Endothelial cell of umbilical vein (primary cell): ENCODE measurements at regions not wholly inside any gene's neighbourhood (a gene's known extent, or its start where the extent isn't known, plus 50 kb on each side); places are given as distances from the start of the nearest gene placed in this dataset.

Experiments used
- EZH2 ChIP-seq: IDR thresholded peaks from 2 replicates; pipeline ENCODE4 v1.6.1; 2012; ENCODE audit warnings: borderline replicate concordance, low read depth, mild to moderate bottlenecking, moderate library complexity, low read length, inconsistent platforms; ENCODE audit not compliant: severe bottlenecking
- POLR2AphosphoS5 ChIP-seq: IDR thresholded peaks from 2 replicates; pipeline ENCODE4 v1.6.1; 2012; ENCODE audit warnings: low read depth, mild to moderate bottlenecking, control low read depth, low read length, moderate library complexity; ENCODE audit not compliant: insufficient read depth
- TF ChIP-seq, protein P1 (sequence below), 2 donors: IDR thresholded peaks; 1 replicate in 1 of 2; 2 replicates in 1 of 2; pipeline ENCODE4 v1.5.1; 2011; ENCODE audit warnings: low read length in 2 of 2, mild to moderate bottlenecking in 2 of 2, moderate library complexity in 2 of 2, control low read depth in 1 of 2, inconsistent platforms in 1 of 2, low read depth in 1 of 2; ENCODE audit not compliant: insufficient read depth in 1 of 2; ENCODE audit errors: extremely low read depth in 1 of 2

DNA sequence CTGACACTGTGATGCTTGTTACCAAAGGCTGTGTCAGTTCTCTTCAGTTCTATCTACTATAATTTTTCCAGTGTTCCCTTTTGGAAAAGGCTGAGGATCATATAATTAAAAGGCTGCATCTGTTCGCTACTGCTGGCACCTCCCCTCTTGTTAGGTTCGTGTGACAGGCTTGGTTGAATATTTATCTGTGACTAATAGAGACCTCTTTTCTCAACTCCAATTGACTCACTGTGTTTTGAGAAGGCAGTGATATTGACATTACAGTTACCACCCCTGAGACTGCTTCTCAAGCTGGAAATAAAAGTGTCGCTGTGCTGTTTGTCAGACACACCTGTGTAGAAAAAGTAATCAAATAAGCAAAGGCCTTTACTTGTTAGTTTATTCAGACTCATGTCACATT, 205.5 kb upstream of the KCNH7 start:
- TF ChIP-seq, protein P1, sequence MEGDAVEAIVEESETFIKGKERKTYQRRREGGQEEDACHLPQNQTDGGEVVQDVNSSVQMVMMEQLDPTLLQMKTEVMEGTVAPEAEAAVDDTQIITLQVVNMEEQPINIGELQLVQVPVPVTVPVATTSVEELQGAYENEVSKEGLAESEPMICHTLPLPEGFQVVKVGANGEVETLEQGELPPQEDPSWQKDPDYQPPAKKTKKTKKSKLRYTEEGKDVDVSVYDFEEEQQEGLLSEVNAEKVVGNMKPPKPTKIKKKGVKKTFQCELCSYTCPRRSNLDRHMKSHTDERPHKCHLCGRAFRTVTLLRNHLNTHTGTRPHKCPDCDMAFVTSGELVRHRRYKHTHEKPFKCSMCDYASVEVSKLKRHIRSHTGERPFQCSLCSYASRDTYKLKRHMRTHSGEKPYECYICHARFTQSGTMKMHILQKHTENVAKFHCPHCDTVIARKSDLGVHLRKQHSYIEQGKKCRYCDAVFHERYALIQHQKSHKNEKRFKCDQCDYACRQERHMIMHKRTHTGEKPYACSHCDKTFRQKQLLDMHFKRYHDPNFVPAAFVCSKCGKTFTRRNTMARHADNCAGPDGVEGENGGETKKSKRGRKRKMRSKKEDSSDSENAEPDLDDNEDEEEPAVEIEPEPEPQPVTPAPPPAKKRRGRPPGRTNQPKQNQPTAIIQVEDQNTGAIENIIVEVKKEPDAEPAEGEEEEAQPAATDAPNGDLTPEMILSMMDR (IDR thresholded peaks at IDR 0.05; ENCODE audit: extremely low read depth in 1 of 2, insufficient read depth in 1 of 2, low read depth in 1 of 2, low read length in 2 of 2) = no peak
- TF ChIP-seq EZH2 (no peak), POLR2AphosphoS5 (no peak)
